ENCODE measurements at regions not wholly inside any gene's neighbourhood (a gene's known extent, or its start where the extent isn't known, plus 50 kb on each side); places are given as distances from the start of the nearest gene placed in this dataset.

DNA sequence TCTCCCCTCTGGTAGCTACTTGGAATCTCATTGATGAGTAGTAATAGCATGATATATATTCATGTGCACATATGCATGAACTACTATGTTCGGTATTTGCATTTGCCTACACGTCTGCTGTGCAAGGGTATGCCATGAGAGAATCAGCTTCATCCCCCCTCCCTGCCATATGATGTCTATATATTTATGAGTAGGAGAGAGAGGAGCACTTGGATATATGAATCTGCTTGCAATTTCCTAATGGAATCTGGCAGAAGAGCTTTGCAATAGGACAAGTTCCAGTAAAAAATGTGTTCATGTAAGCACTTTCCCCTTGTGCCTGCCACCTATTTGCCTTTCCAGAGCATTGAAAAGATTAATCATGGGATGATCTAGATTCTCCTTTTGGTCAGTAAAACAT, 76.2 kb upstream of the BACH2 start:
- H2AFZ ChIP-seq (ENCODE audit: insufficient read depth, low read depth, low read length, poor library complexity, severe bottlenecking) = no peak overlapping the region
- POLR2A ChIA-PET = interaction anchor here (1.2 kb wide), 1 partner anchor 8 kb away, joined by 3 read pairs; no protein-coding TSS in a partner anchor
- H3K27ac Mint-ChIP-seq = no peak overlapping the region

DNA sequence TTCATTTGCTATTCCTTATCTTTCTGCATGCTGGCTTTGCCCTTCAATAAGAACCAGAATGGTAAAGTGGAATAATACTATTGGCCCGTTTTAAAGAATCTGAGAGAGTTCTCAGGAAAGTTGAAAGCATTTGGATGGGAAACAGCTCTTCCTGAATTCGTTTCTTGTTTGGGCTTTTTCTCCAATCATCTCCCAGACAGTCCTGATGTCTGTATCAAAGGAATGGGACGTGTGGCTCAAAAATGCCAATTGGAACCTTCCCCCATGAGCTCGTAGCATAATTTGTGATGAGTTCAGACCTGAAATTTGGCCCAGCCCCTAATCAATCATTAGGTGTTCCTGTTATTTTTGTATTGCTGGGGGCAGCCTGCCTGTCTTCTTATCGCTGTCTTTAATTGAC, 75.8 kb upstream of the BACH2 start:
- CTCF ChIA-PET = interaction anchor here (0.8 to 1.1 kb wide), 3 partner anchors 9 to 67 kb away, joined by 3 to 5 read pairs (median 3); no protein-coding TSS in a partner anchor

More for the DNA sequence above, 76.2 kb upstream of the BACH2 start:
- CTCF ChIA-PET = interaction anchor here (0.7 to 0.8 kb wide), 2 partner anchors 20 to 55 kb away, joined by 3 to 5 read pairs; no protein-coding TSS in a partner anchor
- H3K27ac ChIP-seq (ENCODE audit: low read length in 2 of 2) = no peak overlapping the region
- H3K9ac ChIP-seq (ENCODE audit: low read length) = no peak overlapping the region
- H3K9me3 Mint-ChIP-seq (ENCODE audit: insufficient read depth) = no peaks in the 10 kb centered on the region
- peaks cover 2% of the 10 kb centered on the region for H3K79me2 ChIP-seq (ENCODE audit: control insufficient read depth, insufficient read depth, low read length)
- H3K4me3 Mint-ChIP-seq = no peak overlapping the region
- H3K9me3 ChIP-seq (ENCODE audit: control extremely low read depth in 1 of 3, control insufficient read depth in 2 of 3, insufficient read depth in 1 of 3, low read length in 2 of 3) = no peaks in the 10 kb centered on the region
- peaks cover 36 to 46% of the 10 kb centered on the region in 2 donors for H3K4me1 ChIP-seq (ENCODE audit: control insufficient read depth in 2 of 2, insufficient read depth in 2 of 2, low read length in 2 of 2)
- DNase-seq (no peak), ATAC-seq (ENCODE audit: low read depth) (no peak)
- no CpG with 5 or more reads among the region's 2 CpGs for WGBS (ENCODE audit: insufficient coverage)
- no peak overlapping the region for H3K4me3 ChIP-seq (ENCODE audit: control extremely low read depth in 1 of 5, extremely low read depth in 1 of 5, insufficient read depth in 1 of 5, low read depth in 2 of 5, low read length in 4 of 5)
- H3K36me3 ChIP-seq (replicated peaks in 1 of 2; ENCODE audit: control extremely low read depth in 1 of 2, control insufficient read depth in 1 of 2, extremely low read depth in 1 of 2, insufficient read depth in 2 of 2, low read length in 1 of 2) = no peaks in the 10 kb centered on the region
- H4K20me1 ChIP-seq (ENCODE audit: control insufficient read depth, insufficient read depth, low read length, poor library complexity, severe bottlenecking) = no peaks in the 10 kb centered on the region
- no peak overlapping the region for H3K4me2 ChIP-seq (replicated peaks; ENCODE audit: low read depth, low read length, poor library complexity, severe bottlenecking)
- TF ChIP-seq EZH2 (IDR thresholded peaks at IDR 0.05; ENCODE audit: borderline replicate concordance, insufficient read depth, low read depth, low read length, poor library complexity, severe bottlenecking) = no peak
- TF ChIP-seq, protein P1, sequence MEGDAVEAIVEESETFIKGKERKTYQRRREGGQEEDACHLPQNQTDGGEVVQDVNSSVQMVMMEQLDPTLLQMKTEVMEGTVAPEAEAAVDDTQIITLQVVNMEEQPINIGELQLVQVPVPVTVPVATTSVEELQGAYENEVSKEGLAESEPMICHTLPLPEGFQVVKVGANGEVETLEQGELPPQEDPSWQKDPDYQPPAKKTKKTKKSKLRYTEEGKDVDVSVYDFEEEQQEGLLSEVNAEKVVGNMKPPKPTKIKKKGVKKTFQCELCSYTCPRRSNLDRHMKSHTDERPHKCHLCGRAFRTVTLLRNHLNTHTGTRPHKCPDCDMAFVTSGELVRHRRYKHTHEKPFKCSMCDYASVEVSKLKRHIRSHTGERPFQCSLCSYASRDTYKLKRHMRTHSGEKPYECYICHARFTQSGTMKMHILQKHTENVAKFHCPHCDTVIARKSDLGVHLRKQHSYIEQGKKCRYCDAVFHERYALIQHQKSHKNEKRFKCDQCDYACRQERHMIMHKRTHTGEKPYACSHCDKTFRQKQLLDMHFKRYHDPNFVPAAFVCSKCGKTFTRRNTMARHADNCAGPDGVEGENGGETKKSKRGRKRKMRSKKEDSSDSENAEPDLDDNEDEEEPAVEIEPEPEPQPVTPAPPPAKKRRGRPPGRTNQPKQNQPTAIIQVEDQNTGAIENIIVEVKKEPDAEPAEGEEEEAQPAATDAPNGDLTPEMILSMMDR (IDR thresholded peaks at IDR 0.05) = no peak
- H3K27me3 ChIP-seq (replicated peaks in 1 of 4; ENCODE audit: control extremely low read depth in 1 of 4, control insufficient read depth in 3 of 4, insufficient read depth in 4 of 4, low read length in 3 of 4) = no peaks in the 10 kb centered on the region
- no peaks in the 10 kb centered on the region for H3K27me3 Mint-ChIP-seq
- intact Hi-C loops (cut with micrococcal nuclease) = no loop called here
- H3K4me1 Mint-ChIP-seq = peaks cover 75% of the 10 kb centered on the region

More for the DNA sequence above, 75.8 kb upstream of the BACH2 start:
- 100% methylated on average over 2 of the region's 5 CpGs for WGBS (ENCODE audit: insufficient coverage)
- H3K4me3 ChIP-seq (ENCODE audit: control extremely low read depth in 1 of 5, extremely low read depth in 1 of 5, insufficient read depth in 1 of 5, low read depth in 2 of 5, low read length in 4 of 5) = no peak overlapping the region
- Mint-ChIP-seq H3K27ac (no peak overlapping the region), H3K27me3 (no peaks in the 10 kb centered on the region), H3K9me3 (ENCODE audit: insufficient read depth) (no peaks in the 10 kb centered on the region), H3K4me3 (no peak overlapping the region), H3K4me1 (peaks cover 73% of the 10 kb centered on the region)
- H4K20me1 ChIP-seq (ENCODE audit: control insufficient read depth, insufficient read depth, low read length, poor library complexity, severe bottlenecking) = no peaks in the 10 kb centered on the region
- no peak for TF ChIP-seq EZH2 (IDR thresholded peaks at IDR 0.05; ENCODE audit: borderline replicate concordance, insufficient read depth, low read depth, low read length, poor library complexity, severe bottlenecking)
- TF ChIP-seq, protein P1 (IDR thresholded peaks at IDR 0.05) = no peak
- peaks cover 33 to 43% of the 10 kb centered on the region in 2 donors for H3K4me1 ChIP-seq (ENCODE audit: control insufficient read depth in 2 of 2, insufficient read depth in 2 of 2, low read length in 2 of 2)
- H2AFZ ChIP-seq (ENCODE audit: insufficient read depth, low read depth, low read length, poor library complexity, severe bottlenecking) = no peak overlapping the region
- H3K36me3 ChIP-seq (replicated peaks in 1 of 2; ENCODE audit: control extremely low read depth in 1 of 2, control insufficient read depth in 1 of 2, extremely low read depth in 1 of 2, insufficient read depth in 2 of 2, low read length in 1 of 2) = no peaks in the 10 kb centered on the region
- H3K27ac ChIP-seq (ENCODE audit: low read length in 2 of 2) = no peak overlapping the region
- no peaks in the 10 kb centered on the region for H3K9me3 ChIP-seq (ENCODE audit: control extremely low read depth in 1 of 3, control insufficient read depth in 2 of 3, insufficient read depth in 1 of 3, low read length in 2 of 3)
- H3K9ac ChIP-seq (ENCODE audit: low read length) = no peak overlapping the region
- POLR2A ChIA-PET = interaction anchor here (1.2 kb wide), 1 partner anchor 9 kb away, joined by 3 read pairs; no protein-coding TSS in a partner anchor
- no peak overlapping the region for H3K4me2 ChIP-seq (replicated peaks; ENCODE audit: low read depth, low read length, poor library complexity, severe bottlenecking)
- H3K27me3 ChIP-seq (replicated peaks in 1 of 4; ENCODE audit: control extremely low read depth in 1 of 4, control insufficient read depth in 3 of 4, insufficient read depth in 4 of 4, low read length in 3 of 4) = no peaks in the 10 kb centered on the region
- intact Hi-C loops (cut with micrococcal nuclease) = no loop called here
- no peak for DNase-seq
- ATAC-seq (ENCODE audit: low read depth) = no peak
- H3K79me2 ChIP-seq (ENCODE audit: control insufficient read depth, insufficient read depth, low read length) = no peaks in the 10 kb centered on the region

All from B cell (primary cell).